Fibroblast of the aortic adventitia (primary cell): ENCODE measurements at regions not wholly inside any gene's neighbourhood (a gene's known extent, or its start where the extent isn't known, plus 50 kb on each side); places are given as distances from the start of the nearest gene placed in this dataset.
A peak's percentile ranks its signal among the peaks of the same experiment; 100 is the strongest.

Experiments used
- DNase-seq: peaks from one replicate; pipeline ENCODE4 v3.0.0-alpha.2; 2010; ENCODE audit warnings: low read depth
- H3K4me3 ChIP-seq: 2 replicates; pipeline ENCODE4 v1.5.1; 2011; ENCODE audit warnings: low read depth, mild to moderate bottlenecking, control low read depth, low read length, moderate library complexity
- CTCF ChIP-seq: IDR thresholded peaks from 2 replicates; pipeline ENCODE4 v1.5.1; 2011; ENCODE audit warnings: mild to moderate bottlenecking, low read length, control low read depth, inconsistent platforms; ENCODE audit not compliant: insufficient read depth

GRCh38 chr6:156598071-156598854 is 178.9 kb upstream of the ARID1B start:
- TF ChIP-seq CTCF = no peak
- no peak overlapping the region for H3K4me3 ChIP-seq
- no peak for DNase-seq

GRCh38 chr6:156597095-156597494 is 180.1 kb upstream of the ARID1B start:
- no peak for TF ChIP-seq CTCF
- H3K4me3 ChIP-seq = no peak overlapping the region
- no peak for DNase-seq

- TF ChIP-seq CTCF = no peak
- DNase-seq = no peak
- no peak overlapping the region for H3K4me3 ChIP-seq
Observed at GRCh38 chr6:156595476-156595875, 181.7 kb upstream of the ARID1B start.

GRCh38 chr6:156593893-156594292 is 183.3 kb upstream of the ARID1B start:
- no peak for TF ChIP-seq CTCF
- no peak for DNase-seq
- H3K4me3 ChIP-seq = no peak overlapping the region

- H3K4me3 ChIP-seq = no peak overlapping the region
- TF ChIP-seq CTCF = no peak
- DNase-seq = no peak
Observed at GRCh38 chr6:156593127-156593526, 184.1 kb upstream of the ARID1B start.

- DNase-seq = no peak
- H3K4me3 ChIP-seq = no peak overlapping the region
- no peak for TF ChIP-seq CTCF
Observed at GRCh38 chr6:156590482-156590881, 186.7 kb upstream of the ARID1B start.

GRCh38 chr6:156589281-156589680 is 187.9 kb upstream of the ARID1B start:
- no peak for TF ChIP-seq CTCF
- H3K4me3 ChIP-seq = no peak overlapping the region
- peak; percentile 72 for DNase-seq
